Tibial nerve (tissue), 4 donors: ENCODE measurements at regions not wholly inside any gene's neighbourhood (a gene's known extent, or its start where the extent isn't known, plus 50 kb on each side); places are given as distances from the start of the nearest gene placed in this dataset.
"Not testable (repeated sequence)": the region's sequence is repeated elsewhere in the genome, so short reads cannot be mapped to it uniquely, and the experiment has no call there.

Experiments
- DNase-seq, 2 donors: peaks; one replicate each; pipeline ENCODE4 v3.0.0-alpha.2; 2019; ENCODE audit warnings: low spot score in 2 of 2
- H3K27ac ChIP-seq, 4 donors: fragments of 200-600 bp; sonication (generic) in 3 of 4; one replicate each; pipeline ENCODE4 v1.5.1; 2017 to 2019; ENCODE audit warnings: mild to moderate bottlenecking in 1 of 4
- H3K27me3 ChIP-seq, 2 donors: fragments of 200-600 bp; sonication (generic) in 1 of 2; one replicate each; pipeline versions ENCODE4 v1.5.1 to v1.6.0; 2017 to 2019
- H3K36me3 ChIP-seq, 3 donors: fragments of 200-600 bp; sonication (generic); one replicate each; pipeline ENCODE4 v1.5.1; 2018 to 2019
- H3K4me1 ChIP-seq, 4 donors: fragments of 200-600 bp; sonication (generic) in 3 of 4; one replicate each; pipeline ENCODE4 v1.5.1; 2017 to 2019
- H3K4me3 ChIP-seq, 4 donors: fragments of 200-600 bp; sonication (generic) in 3 of 4; one replicate each; pipeline ENCODE4 v1.5.1; 2017 to 2019; ENCODE audit warnings: mild to moderate bottlenecking in 1 of 4, moderate library complexity in 1 of 4
- H3K9me3 ChIP-seq, 4 donors: fragments of 200-600 bp; sonication (generic) in 3 of 4; one replicate each; pipeline ENCODE4 v1.5.1; 2017 to 2019
- EP300 ChIP-seq, 2 donors: sonication (generic); formaldehyde crosslinking; IDR thresholded peaks; one replicate each; pipeline ENCODE4 v1.6.1; 2017; ENCODE audit warnings: antibody characterized with exemption in 2 of 2, mild to moderate bottlenecking in 1 of 2
- POLR2A ChIP-seq, 2 donors: fragments of 450-650 bp; IDR thresholded peaks; one replicate each; pipeline ENCODE4 v1.6.1; 2017; ENCODE audit warnings: antibody characterized with exemption in 2 of 2, mild to moderate bottlenecking in 2 of 2, moderate library complexity in 2 of 2
- WGBS, 2 donors: methylation state at CpG; one replicate each; pipeline ENCODE4 v1.1.5; 2018; 5-methylcytosine and 5-hydroxymethylcytosine counted together
- TF ChIP-seq, protein P1 (sequence below), 5 experiments: fragments of 200-600 bp in 3 of 5; fragments of 450-650 bp in 2 of 5; sonication (generic) in 3 of 5; IDR thresholded peaks; one replicate each; pipeline ENCODE4 v1.5.1; 2016 to 2019; ENCODE audit warnings: antibody characterized with exemption in 5 of 5, mild to moderate bottlenecking in 3 of 5, moderate library complexity in 2 of 5

DNA sequence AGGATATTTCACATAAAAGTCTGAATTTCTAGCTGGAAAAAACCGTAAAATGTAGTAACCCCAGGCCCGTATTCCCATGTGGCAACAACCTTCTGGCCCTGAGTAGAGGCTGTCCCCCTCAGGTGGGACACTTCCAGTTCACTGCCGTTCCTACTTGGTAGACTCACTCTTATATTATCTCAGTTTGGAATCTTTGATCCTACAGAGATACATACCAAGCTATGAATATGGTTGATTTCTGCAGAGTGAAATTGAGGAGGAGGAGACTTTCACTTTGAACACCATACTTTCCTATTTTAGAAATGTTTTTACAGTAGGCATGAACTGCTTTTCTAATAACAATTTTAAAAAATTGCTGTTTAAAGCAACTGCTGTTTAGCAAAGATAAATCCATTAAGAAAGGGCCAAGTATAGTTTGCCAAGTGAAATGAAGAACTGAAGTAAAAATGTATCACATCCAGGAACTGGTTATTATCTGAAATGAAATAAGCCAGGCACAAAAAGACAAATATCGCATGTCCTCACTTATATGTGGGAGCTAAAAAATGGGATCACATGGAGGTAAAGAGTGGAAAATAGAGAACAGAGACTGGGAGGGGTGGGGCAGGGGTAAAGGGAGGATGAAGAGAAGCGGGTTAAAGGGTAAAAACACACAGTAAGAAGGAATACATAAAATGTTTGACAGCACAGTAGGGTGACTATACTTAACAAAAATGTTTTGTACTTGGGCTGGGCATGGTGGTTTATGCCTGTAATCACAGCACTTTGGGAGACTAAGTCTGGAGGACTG lies 92.8 kb upstream of the METAP2 start:
- peak overlapping the region in 1 of 4 donors; percentile 18 for H3K27ac ChIP-seq
- no peaks in the 10 kb centered on the region for H3K27me3 ChIP-seq
- peaks cover 0 to 32% (median 0%) of the 10 kb centered on the region in 4 donors for H3K4me1 ChIP-seq
- H3K9me3 ChIP-seq: no peaks in the 10 kb centered on the region
- no peak overlapping the region for H3K4me3 ChIP-seq
- no peak for DNase-seq
- no peak for TF ChIP-seq EP300 (IDR thresholded peaks at IDR 0.05)
- TF ChIP-seq POLR2A (IDR thresholded peaks at IDR 0.05): no peak
- TF ChIP-seq, protein P1, sequence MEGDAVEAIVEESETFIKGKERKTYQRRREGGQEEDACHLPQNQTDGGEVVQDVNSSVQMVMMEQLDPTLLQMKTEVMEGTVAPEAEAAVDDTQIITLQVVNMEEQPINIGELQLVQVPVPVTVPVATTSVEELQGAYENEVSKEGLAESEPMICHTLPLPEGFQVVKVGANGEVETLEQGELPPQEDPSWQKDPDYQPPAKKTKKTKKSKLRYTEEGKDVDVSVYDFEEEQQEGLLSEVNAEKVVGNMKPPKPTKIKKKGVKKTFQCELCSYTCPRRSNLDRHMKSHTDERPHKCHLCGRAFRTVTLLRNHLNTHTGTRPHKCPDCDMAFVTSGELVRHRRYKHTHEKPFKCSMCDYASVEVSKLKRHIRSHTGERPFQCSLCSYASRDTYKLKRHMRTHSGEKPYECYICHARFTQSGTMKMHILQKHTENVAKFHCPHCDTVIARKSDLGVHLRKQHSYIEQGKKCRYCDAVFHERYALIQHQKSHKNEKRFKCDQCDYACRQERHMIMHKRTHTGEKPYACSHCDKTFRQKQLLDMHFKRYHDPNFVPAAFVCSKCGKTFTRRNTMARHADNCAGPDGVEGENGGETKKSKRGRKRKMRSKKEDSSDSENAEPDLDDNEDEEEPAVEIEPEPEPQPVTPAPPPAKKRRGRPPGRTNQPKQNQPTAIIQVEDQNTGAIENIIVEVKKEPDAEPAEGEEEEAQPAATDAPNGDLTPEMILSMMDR (IDR thresholded peaks at IDR 0.05): no peak
- H3K36me3 ChIP-seq: no peaks in the 10 kb centered on the region
- WGBS, 2 donors: 70 to 80% methylated on average over 5 of the region's 5 CpGs

DNA sequence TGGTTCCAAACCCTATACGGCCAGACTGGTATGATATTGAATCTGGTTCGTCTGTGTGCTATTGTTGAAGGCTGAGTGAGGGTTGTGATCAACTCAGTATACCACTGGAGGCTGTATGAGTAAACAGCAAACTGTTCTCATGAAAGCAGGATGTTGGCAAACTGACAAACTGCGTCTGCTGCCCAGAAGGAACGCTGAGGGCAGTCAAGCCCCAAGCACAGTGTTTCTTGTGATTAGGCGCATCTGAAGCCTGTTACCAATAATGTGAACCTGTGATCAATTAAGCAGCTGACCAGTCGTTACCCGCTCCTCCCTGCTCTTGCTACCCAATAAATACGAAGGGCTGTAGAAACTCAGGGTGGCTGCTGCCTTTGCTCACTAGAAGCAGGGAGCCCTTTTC lies 90.0 kb upstream of the METAP2 start:
- Histone ChIP-seq H3K4me1 (peaks cover 0 to 34% (median 0%) of the 10 kb centered on the region in 4 donors), H3K4me3 (peak overlapping the region in 1 of 4 donors; percentile 6), H3K27ac (peak overlapping the region in 1 of 4 donors; percentile 46)
- H3K36me3 ChIP-seq, H3K9me3 ChIP-seq, H3K27me3 ChIP-seq: not testable (repeated sequence)
- 22 to 42% methylated on average over 8 of the region's 8 CpGs for WGBS, 2 donors
- peak in 1 of 2 donors; percentile 55 for DNase-seq

DNA sequence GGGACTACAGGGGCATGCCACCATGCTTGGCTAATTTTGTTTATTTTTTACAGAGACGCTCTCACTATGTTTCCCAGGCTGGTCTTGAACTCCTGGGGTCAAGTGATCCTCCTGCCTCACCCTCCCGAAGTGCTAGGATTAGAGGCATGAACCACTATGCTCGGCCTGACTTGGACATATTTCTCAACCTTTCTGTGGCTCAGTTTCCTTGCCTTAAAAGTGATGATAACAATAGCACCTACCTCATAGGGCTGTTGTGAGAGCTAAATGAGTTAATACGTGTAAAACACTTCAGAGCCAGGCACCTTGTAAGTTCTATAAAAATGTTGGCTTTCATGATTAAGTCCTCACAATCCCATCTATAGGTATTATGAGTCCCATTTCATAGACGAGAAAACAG lies 89.2 kb upstream of the METAP2 start:
- Histone ChIP-seq H3K9me3 (no peaks in the 10 kb centered on the region), H3K36me3 (no peaks in the 10 kb centered on the region), H3K4me1 (peaks cover 0 to 34% (median 0%) of the 10 kb centered on the region in 4 donors), H3K27ac (peak overlapping the region in 2 of 4 donors; percentile 45 to 80), H3K4me3 (no peak overlapping the region), H3K27me3 (no peaks in the 10 kb centered on the region)
- WGBS, 2 donors: 71 to 78% methylated on average over 5 of the region's 5 CpGs
- TF ChIP-seq EP300 (IDR thresholded peaks at IDR 0.05) (no peak), POLR2A (IDR thresholded peaks at IDR 0.05) (no peak)
- TF ChIP-seq, protein P1 (IDR thresholded peaks at IDR 0.05): no peak
- no peak for DNase-seq

DNA sequence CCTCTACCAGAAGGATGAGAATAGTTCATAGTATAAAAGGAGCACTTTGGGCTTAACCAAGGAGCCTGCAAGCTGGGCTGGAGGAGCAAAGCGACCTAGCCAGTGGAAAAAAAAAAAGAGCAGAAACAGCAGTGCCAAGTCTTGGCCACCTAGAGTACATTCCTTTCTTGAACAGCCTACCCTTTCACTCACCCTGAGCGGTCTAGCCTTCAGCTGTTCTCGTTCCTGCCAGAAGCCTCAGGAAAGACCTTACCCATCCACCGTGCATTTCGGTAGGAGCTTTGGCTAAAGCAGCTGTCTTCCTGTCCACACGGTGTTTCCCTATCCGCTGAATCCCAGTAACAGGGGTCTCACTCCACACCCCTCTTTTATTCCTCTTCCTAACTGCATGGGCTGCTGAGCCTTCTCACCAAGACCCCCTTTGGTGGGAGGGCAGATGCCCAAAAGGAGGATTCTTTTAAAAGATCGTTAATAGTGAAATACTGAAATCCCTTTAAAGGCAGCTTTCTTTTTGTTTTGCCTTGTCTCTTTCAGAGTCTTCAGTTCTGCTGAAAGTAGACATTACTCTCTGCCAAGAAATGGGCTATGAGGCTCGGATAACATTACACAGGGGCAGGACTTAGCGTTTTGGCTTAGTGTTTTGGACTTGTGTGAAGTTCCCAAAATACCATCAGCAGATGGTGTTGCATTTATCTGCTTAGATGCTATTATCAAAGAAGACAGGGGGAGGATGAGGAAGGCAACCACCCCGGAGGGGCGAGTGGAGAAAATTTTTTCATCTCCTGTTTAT lies 88.5 kb upstream of the METAP2 start:
- Histone ChIP-seq H3K27me3 (no peaks in the 10 kb centered on the region), H3K4me3 (peak overlapping the region in 3 of 4 donors; percentile 10 to 48 (median 24)), H3K9me3 (no peaks in the 10 kb centered on the region), H3K27ac (peak overlapping the region in 3 of 4 donors; percentile 45 to 80 (median 60)), H3K4me1 (peaks cover 0 to 34% (median 0%) of the 10 kb centered on the region in 4 donors), H3K36me3 (no peaks in the 10 kb centered on the region)
- whole genome bisulfite sequencing, 2 donors: 42 to 52% methylated on average over 12 of the region's 12 CpGs
- TF ChIP-seq EP300 (IDR thresholded peaks at IDR 0.05) (peak in 1 of 2 donors; percentile 55), POLR2A (IDR thresholded peaks at IDR 0.05) (no peak)
- DNase-seq: peak in 1 of 2 donors; percentile 18

DNA sequence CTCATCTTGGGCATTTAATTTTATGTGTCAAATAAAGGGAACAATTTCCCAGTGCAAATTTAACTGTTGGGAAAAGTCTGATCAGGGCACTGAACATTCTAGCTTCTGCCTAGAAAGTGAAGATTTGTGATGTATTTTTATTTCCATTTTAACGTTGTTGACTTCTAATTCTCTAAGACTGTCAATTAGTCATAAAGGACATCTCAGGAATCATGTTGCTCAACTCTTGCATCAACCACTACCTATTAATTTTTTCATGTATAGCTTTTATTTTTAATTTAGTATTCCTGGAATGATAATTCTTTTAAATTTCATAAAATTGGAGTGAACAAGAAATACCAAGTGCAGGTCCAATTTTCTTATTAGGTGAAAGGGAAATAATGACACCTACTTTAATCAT lies 87.9 kb upstream of the METAP2 start:
- peak overlapping the region in 2 of 4 donors; percentile 45 to 80 for H3K27ac ChIP-seq
- no peak for TF ChIP-seq EP300 (IDR thresholded peaks at IDR 0.05)
- no peak for TF ChIP-seq POLR2A (IDR thresholded peaks at IDR 0.05)
- TF ChIP-seq, protein P1 (IDR thresholded peaks at IDR 0.05): no peak
- H3K27me3 ChIP-seq: no peaks in the 10 kb centered on the region
- WGBS, 2 donors: 58 to 63% methylated on average over 1 of the region's 1 CpG
- peaks cover 0 to 32% (median 0%) of the 10 kb centered on the region in 4 donors for H3K4me1 ChIP-seq
- peak overlapping the region in 1 of 4 donors; percentile 48 for H3K4me3 ChIP-seq
- no peak for DNase-seq
- no peaks in the 10 kb centered on the region for H3K9me3 ChIP-seq
- H3K36me3 ChIP-seq: no peaks in the 10 kb centered on the region

DNA sequence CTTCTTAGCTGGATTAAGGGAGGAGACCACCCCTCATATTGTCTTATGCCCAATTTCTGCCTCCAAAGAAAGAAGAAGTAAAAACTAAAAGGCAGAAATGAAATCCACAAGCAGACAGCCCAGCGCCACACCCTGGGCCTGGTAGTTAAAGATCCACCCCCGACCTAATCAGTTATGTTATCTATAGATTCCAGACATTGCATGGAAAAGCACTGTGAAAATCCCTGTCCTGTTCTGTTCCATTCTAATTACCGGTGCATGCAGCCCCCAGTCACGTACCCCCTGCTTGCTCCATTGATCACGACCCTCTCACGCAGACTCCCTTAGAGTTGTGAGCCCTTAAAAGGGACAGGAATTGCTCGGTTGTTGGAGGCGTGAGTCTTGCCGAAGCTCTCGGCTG lies 85.7 kb upstream of the METAP2 start:
- H3K4me1 ChIP-seq: peaks cover 0 to 27% (median 0%) of the 10 kb centered on the region in 4 donors
- not testable (repeated sequence) for H3K36me3 ChIP-seq, H3K9me3 ChIP-seq, H3K27me3 ChIP-seq, H3K4me3 ChIP-seq, DNase-seq, H3K27ac ChIP-seq
- WGBS, 2 donors: 89 to 90% methylated on average over 10 of the region's 10 CpGs
